UCSD-AML1 (cell line): ENCODE measurements at regions not wholly inside any gene's neighbourhood (a gene's known extent, or its start where the extent isn't known, plus 50 kb on each side); places are given as distances from the start of the nearest gene placed in this dataset.
"Not testable (repeated sequence)": the region's sequence is repeated elsewhere in the genome, so short reads cannot be mapped to it uniquely, and the experiment has no call there.

Experiments used
- DNase-seq: peaks from one replicate; lab custom pipeline; 2025; ENCODE audit not compliant: unreplicated experiment; lab: John Stamatoyannopoulos, UW

DNA sequence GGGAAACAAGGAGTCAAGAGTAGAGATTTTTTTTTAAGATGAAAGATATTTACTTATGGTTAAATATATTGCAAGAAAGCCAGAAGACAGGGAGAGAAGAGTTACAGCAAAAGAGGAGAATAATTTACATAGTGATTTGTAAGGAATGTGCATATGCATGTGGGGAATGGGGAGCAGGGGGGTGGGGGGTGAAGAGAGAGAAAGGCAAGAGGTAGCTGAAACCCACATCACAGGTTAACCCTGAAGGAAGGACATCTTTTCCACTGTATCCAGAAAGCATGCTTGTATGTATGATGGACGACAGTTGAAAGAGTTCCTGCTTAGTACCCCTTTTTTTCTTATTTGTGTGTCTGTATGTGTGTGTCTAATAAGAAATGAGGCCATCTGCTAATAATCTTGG lies 371.9 kb downstream of the RAD51AP2 start:
- no peak for DNase-seq

GRCh38 chr2:17136877-17137276 lies 381.4 kb downstream of the RAD51AP2 start:
- DNase-seq, result no peak

DNA sequence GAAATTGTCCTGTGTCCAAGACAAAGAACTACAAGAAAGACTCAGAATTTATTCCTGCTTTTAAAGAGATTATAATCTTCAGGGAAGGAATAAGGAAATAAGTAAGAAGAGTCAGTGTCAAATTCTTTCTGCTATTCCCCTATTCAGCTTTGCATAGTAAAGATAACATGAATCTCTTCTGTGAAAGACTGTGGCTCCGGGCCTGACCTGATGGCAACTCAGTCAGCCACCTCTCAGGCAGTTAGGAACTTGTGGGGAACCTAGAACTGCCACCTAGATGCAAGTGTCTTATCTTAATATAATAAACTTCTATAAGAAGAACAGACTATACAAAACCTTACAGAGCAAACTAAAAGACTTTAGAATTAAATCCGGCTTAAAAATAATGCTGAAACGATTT lies 382.0 kb downstream of the RAD51AP2 start:
- no peak for DNase-seq

DNA sequence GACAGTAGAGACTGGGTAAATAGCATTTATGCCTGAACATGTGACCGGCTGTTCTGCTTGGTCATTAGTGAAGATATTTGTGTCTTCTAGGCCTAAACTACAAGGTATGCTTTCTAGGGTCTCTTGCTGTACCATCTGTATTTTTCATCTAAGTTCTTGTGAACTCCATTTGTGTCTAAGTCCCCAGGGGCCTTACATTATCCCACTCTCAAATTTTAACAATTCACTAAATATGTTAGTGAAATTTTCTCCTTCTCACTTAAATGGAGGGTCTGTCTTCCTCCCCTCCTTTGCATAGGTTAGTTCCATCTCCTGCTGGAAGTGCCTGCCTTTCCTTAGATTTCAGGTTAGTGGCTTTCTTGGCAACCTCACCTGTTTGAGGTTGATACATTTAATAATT lies 382.6 kb downstream of the RAD51AP2 start:
- no peak for DNase-seq

- no peak for DNase-seq
Measured at GRCh38 chr2:17133052-17133671, 385.1 kb downstream of the RAD51AP2 start.

GRCh38 chr2:17130627-17131026 lies 387.6 kb downstream of the RAD51AP2 start:
- DNase-seq, result not testable (repeated sequence)

DNA sequence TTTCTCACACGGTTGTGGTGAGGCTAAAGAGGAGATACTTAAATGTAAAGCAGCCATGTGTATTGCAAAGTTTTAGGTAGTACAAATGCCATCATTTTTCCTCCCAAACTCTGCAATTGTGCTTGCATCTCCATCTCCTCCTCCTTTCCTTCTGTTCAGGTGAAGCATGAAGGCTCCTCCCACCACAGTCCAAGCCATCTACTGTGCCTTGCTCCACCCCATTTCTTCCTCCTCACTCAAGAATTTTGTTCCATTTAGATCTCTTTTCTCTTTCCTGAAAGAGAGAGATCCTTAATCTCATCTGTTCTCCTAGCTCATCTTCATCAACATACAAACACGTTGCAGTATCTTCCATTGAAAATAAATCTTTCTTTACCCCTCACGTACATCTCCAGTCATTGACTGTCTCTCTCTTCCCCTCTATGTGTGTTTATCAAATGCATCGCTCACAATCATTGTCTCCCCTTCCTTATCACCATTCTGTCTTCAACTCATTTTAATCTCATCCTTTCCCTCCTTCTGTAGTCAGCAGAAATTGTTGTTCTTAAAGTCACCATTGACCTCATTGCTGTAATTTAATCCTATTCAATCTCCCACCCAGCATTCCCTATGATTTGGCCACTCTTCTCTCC lies 392.1 kb downstream of the RAD51AP2 start:
- DNase-seq, result no peak

DNA sequence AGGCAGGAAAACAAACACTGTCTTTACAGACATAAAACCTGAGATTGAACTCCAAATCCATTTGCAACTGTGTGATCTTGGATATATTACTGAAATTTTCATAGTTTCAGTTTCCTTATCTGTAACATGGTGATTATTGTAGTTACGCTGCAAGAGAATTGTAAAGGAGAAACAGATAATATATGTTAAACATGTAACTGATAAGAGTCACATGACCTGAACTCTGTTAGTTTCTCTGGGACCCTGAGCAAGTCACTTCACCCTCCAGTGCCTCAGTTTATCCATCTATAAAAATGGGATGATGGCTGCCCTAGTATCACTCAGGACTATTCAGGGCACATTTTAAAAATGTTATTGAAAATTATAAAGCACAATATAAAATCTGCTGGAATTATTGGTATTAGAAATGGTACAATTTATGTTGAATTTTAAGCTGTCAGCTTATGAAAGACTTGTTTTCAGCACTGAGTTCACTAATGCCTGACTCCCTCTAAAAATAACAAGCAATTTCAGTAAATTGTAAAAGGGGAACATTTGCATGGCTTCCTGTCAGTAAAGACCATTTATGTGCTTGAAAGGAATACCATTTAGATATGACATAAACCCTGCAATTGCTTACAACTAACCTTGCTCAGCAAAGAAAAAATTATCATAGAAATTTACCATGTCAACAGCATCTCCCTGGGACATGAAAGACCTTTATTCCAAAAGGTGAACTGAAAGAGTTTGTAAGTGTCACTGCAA lies 393.5 kb downstream of the RAD51AP2 start:
- no peak for DNase-seq

- peak; percentile 73 for DNase-seq
Measured at GRCh38 chr2:17122887-17123501, 395.2 kb downstream of the RAD51AP2 start.

DNA sequence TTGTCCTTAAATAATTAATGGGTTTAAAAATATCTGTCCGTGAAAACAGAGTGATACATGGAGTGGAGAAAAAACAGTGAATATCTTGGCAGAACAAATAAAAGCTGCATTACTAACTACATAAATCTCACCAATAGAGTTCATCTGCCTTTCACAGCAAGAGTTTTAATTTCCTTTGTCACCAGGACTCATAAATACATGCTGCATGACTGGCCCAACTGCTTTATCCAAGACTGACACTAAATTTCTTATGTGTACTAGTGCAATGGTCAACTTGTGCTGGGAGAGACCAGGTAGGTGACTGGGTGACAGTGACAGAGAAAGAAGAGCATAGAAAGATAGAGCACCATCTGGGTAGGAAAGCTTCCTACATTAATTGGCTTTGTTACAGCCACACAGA lies 402.8 kb downstream of the RAD51AP2 start:
- DNase-seq, result no peak

DNA sequence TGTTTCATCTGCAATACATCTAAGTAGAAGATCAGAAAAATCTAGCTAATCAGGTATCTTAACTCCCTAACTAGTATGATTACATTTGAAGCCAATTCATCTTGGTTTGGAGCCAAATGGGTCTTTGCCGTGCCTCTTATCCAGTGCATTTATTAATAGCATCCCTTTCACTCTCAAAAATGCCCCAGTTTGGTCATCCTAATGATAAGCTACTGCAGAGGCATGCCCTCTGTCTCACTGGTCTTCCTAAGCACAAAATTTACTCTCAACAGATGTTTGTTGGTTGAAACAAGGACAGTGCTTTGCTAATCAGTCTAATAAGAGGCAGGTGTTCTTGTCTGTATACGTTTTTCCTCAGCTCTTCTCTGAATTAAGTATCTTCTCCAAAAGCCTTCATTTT lies 403.2 kb downstream of the RAD51AP2 start:
- no peak for DNase-seq

- no peak for DNase-seq
Measured at GRCh38 chr2:17107871-17108270, 410.4 kb downstream of the RAD51AP2 start.

DNA sequence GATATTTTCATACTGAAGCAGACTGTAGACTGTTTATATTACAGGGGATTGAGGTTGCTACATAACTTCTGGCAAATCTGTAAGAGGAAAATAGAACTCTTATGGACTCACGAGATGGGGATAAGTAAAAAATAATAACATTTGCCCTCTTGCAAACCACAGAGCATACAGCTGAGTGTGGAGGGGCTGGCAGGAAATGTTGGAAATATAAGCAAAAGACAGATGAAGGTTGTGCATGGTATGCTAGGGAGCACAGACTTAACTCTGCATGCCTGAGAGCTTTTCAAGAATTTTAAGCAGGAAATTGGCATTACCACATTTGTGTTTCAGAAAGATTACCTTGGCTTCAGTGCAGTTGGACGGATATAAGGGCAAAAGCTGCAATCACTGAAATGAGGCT lies 411.1 kb downstream of the RAD51AP2 start:
- DNase-seq, result no peak

DNA sequence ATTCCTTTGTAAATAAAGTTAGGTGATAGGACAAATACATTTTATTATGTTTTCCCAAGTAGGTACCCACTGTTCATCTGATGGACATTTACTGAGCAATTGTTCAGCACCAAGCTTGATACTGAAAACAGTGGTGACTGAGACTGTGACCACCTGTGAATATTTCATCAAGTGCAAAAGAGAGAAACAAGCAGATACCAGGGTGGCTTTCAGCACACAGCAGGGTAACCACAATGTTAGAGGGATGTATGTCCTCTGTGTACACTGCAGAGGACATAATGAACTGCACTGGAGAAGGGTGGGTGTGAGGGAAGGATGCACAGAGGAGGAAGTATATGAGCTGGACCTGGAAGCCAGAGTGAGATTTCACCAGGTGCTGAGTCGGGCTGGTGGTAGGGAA lies 411.8 kb downstream of the RAD51AP2 start:
- no peak for DNase-seq

DNA sequence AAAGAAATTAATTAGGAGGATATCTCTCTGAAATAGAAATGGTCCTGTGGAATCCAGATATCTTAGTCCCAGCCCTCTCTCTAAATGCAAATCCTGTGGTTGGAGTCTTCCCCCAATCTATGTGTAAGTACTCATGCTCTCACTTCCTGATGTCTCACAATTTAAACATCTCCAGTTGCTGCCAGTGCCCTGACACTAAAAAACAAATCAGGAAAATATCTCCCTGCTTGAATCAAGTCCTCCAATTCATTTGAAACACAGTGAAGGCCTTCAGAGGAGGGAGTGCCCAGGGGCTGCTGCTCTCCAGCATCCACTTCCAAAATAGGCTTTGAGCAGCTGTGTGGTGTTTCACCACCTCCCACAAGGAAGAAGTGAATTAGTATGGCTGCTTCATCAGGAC lies 413.8 kb downstream of the RAD51AP2 start:
- no peak for DNase-seq

GRCh38 chr2:17101596-17101995 lies 416.6 kb downstream of the RAD51AP2 start:
- DNase-seq, result no peak

DNA sequence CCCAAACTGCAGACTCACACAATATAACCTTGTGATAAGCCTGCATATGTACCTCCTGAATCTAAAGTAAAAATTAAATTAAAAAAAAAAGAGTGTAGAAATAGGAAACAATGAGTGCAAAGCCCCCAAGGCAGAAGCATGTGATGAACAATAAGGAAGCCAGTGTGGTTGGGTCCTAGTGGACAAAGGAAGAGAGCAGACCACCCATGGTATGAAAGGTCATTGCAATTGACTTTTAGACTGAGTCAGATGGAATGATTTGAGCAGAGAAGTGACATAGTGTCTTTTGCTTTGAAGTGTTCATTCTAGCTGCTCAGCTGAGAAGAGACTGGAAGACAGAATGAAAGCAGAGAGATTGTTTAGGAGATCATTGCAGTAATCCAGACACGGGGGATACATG lies 417.1 kb downstream of the RAD51AP2 start:
- DNase-seq, result no peak

DNA sequence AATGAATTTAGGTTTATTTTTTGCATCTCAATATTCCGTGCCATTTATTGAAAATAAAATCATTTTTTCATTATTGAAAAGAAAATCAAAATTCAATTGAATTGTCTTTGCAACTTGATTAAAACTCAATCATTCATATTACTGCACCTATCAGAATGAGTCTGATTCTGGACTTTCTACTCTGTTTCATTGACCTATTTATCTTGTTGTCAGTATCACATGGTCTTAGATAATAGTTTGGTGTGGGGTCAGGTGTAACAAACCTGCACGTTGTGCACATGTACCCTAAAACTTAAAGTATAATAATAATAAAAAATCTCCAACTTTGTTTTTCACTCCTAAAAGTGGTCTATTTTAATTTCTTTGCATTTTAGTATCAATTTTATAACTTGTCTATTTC lies 422.9 kb downstream of the RAD51AP2 start:
- DNase-seq, result no peak

DNA sequence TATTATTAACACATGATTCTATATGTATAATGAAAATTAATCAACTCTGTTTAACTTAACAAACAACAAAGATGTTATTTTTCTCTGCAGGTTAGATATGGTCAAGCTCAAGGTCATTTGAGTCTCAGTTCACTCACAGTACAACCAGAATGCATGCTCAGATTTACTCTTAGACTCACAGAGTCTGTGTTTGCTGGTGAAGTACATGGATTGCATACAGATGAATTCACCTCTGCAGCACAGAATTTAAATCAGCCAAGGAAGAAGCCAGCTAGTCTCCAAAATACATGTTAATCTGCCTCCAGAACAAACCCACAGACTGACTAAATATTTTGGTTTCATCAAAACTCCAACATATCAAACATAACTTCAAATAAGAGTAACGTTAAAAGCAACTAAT lies 424.5 kb downstream of the RAD51AP2 start:
- no peak for DNase-seq

DNA sequence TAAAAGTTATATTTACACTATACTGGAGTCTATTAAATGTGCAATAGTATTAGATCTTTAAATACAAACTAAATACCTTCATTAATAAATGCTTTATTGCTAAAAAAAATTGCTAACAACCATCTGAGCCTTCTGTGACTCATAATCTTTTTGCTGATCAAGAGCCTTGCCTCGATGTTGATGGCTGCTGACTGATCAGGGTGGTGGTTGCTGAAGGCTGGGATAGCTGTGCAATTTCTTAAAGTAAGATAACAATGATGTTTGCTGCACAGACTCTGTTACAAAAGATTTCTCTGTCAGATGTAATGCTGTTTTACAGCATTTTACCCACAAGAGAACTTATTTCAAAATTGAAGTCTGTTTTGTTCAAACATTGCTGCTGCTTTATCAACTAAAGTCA lies 421.4 kb upstream of the CYRIA start:
- no peak for DNase-seq

DNA sequence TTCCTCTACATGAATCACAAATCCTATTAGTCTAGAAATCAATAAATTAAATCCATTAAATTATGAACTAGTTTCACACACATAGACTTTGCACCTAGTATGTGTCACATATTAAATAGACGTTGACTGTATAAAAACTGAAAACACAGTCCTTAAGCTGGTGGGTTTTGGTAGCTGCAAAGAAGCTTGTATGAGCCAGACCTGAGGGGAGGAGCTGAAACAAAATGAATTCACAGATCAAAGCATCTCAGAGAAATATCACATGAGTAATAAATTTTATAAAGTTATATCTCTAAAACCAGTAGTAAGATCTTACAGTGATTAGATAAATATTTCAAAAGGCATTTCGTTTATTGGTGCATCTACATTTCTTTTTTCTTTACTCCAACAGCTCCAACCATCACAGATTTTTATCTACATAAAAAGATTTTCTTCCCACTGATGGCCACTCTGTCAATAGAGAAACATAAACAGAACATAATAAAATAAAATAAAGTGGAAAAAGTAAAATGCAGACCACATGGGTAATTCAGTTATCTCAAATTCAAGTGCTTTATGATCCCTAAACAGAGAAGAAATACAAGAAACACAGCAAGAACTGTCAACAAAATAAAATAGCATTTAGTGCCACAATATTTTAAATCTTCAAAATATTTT lies 420.0 kb upstream of the CYRIA start:
- DNase-seq, result no peak

DNA sequence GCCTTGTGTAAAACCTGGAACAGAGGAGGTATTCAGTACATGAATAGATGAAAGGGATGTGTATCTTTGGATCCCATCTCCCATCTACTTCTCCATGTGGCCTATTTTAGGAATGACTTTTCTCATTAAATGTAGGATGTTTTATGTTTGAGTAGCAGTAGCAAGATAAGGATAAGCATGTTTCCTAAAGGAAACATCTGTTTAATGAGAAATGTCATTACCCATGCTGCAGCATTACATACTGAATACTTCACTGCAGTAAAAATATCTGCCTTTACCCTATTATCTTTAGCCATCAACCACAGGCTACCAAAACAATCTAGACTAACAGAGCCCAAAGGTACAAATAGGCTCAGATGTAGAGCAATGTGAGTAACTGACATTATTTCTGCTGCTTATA lies 419.2 kb upstream of the CYRIA start:
- DNase-seq, result no peak
